SU-DHL-6 (cell line): ENCODE measurements at regions not wholly inside any gene's neighbourhood (a gene's known extent, or its start where the extent isn't known, plus 50 kb on each side); places are given as distances from the start of the nearest gene placed in this dataset.

Source experiments
- EZH2phosphoT487 ChIP-seq: fragments of 200-600 bp; sonication (generic), shearing (Covaris generic); conservative IDR thresholded peaks from 2 replicates; pipeline ENCODE4 v1.6.1; 2018; ENCODE audit warnings: mild to moderate bottlenecking, antibody characterized with exemption, low read length, moderate library complexity, mixed read lengths
- TF ChIP-seq, protein P1 (sequence below): fragments of 200-600 bp; sonication (generic); IDR thresholded peaks from one replicate; pipeline ENCODE4 v1.5.1; 2017; ENCODE audit warnings: antibody characterized with exemption, mild to moderate bottlenecking, low read length, moderate library complexity; ENCODE audit not compliant: insufficient read depth, poor library complexity, severe bottlenecking

DNA sequence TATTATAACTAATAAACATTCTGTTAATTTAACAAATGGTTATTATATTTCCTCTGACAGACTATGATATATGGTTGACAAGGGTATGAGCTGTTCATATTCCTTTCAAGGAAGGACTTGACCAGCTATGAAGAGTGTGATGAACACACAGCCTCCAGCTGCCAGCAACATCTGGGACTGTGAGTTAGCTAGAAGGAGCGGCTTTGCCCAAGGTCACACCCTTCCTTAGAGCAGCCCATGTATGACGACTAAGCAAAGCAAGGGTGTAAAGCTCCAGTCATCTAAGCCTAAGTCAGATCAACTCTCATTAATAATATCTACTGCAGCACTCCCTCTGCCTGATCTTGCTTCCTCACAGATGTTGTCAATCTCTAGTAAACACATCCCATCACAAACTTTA, 355.4 kb downstream of the PLPP3 start:
- TF ChIP-seq, protein P1, sequence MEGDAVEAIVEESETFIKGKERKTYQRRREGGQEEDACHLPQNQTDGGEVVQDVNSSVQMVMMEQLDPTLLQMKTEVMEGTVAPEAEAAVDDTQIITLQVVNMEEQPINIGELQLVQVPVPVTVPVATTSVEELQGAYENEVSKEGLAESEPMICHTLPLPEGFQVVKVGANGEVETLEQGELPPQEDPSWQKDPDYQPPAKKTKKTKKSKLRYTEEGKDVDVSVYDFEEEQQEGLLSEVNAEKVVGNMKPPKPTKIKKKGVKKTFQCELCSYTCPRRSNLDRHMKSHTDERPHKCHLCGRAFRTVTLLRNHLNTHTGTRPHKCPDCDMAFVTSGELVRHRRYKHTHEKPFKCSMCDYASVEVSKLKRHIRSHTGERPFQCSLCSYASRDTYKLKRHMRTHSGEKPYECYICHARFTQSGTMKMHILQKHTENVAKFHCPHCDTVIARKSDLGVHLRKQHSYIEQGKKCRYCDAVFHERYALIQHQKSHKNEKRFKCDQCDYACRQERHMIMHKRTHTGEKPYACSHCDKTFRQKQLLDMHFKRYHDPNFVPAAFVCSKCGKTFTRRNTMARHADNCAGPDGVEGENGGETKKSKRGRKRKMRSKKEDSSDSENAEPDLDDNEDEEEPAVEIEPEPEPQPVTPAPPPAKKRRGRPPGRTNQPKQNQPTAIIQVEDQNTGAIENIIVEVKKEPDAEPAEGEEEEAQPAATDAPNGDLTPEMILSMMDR, result no peak
- no peak for TF ChIP-seq EZH2phosphoT487
